ENCODE measurements at regions not wholly inside any gene's neighbourhood (a gene's known extent, or its start where the extent isn't known, plus 50 kb on each side); places are given as distances from the start of the nearest gene placed in this dataset.

DNA sequence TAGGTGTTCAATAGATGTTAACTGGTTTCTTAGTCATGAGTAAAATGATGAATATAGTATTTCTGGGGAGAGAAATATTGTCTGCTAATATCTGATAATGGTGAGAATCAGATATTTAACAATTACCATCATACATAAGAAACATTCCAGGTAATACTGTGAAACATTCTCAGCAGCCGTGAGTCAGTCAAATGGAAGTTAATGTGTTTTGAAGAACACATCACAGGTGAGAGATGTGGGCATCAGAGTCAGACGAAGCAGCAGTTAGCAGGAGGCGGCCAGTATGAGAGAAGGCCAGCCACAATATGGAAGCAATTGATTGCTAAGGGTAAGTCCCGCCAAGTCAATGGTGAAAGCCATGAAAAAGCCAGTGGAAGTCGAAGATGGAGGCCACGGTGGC, 1035.9 kb downstream of the TUSC7 start:
- DNase-seq (ENCODE audit: low read depth in 2 of 3, low spot score in 2 of 3) = no peak

DNA sequence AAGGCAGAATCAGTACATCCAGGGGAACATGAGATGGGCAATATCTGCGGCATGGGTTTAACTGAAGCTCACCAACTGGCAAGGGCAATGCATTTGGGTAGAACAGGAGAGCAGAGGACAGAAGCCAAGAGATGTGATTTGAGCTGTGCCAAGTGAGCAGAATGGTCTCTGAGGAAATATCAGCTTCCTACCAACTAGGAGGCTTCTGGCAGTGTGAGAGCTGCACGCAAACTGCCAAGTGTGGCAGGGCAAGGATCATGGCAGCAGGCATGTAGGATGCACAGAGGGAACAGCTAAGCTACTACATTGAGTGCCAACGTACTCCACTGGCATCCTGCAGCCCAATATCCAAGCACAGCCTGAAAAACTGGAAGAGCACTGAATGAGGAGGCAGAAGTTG, 1036.5 kb downstream of the TUSC7 start:
- DNase-seq (ENCODE audit: low read depth in 2 of 3, low spot score in 2 of 3) = no peak

DNA sequence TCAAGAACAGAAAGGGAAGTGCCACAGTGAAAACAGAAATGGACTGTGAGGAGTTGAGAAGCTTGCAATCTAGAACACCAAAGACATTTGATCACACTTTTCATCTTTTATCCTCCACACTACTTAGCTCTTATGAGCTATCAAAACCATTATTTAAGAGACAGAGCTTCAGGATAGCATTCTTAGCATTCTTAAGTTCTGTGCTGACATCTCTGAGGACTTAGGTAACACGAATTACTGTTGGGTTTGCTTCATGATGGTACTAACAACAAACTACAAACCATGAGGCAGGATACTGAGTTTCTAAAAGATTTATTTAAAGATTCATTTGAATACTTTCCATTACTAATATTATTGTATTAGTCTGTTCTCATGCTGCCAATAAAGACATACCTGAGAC, 1038.6 kb downstream of the TUSC7 start:
- no peak for DNase-seq (ENCODE audit: low read depth in 2 of 3, low spot score in 2 of 3)

DNA sequence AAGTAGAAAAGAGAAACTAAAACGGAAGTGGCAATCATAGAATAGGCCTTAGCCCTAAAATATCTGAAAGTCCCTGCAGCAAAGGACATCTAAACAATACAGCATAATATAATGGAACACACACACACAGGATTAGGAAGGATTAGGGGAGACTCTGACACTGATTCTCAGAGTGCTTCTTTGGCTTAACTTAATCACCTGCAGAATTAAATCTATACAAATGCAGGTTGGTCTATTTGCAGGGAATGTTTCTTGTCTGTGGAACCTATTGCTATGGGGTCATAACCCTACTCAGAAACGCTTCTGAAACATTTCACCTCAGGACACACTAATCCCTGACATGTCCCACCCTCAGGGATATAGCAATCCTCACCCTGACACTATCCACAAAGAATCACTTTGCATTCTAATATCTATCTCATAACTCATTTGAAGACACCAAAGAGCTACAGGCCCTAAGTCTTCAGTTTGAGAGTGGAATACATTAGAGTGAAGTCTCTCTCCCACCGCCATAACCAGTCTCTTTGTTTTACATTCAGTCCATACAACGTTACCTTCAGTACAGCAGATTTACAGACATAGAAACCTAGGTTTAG, 1041.2 kb downstream of the TUSC7 start:
- no peak for DNase-seq (ENCODE audit: low read depth in 2 of 3, low spot score in 2 of 3)

DNA sequence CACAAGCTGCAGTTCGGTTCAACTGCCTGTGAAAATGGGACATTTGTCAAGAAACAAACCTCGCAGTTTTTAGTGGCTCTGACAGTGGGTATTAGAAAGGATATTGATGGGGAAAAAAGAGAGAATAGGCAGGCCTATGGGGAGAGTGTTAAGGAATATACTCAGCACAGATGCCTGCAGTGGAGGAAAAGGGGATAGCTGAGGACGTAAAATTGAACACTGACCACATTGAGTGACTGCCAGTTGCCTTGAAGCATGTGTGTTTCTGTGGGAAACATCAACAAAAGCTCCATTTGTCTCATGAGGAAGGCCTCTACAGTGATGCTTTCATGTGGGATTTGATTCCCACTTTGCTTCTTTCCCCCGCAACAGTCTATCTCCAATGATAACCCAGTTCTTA, 1042.1 kb downstream of the TUSC7 start:
- no peak for DNase-seq (ENCODE audit: low read depth in 2 of 3, low spot score in 2 of 3)

DNA sequence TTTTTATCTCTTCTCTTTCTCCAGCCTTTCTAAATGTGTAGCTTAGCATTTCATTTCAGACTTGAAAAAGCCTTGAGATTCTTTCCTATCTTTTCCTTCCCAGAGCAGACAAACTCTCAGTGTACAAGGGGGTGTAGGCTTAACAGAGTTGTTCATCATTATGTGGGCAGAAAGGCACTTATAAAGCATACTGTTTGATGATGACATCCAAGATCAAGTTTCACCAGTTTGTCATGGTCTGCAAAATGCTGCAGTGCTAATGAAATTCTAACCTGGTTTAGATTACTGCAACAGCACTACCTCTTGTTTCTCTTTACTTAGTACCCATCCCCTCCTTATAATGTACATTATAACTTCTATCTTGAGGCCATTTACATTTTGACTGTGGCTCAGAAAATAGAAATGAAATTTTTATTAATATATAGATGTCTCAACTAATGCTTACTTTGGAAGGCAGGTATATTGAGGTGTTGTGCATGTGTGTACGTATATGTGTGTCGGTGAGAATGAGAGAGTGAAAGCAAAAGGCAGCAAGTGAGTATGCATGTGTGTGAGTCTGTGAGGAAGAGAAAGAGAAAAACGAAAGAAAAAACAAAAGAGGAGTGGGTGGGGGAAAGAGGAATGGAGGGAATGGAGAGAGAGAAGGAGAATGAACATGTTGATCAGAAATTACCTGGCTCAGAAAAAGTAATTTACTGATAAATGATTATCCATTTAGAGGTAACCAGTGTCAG, 1043.6 kb downstream of the TUSC7 start:
- no peak for DNase-seq (ENCODE audit: low read depth in 2 of 3, low spot score in 2 of 3)

DNA sequence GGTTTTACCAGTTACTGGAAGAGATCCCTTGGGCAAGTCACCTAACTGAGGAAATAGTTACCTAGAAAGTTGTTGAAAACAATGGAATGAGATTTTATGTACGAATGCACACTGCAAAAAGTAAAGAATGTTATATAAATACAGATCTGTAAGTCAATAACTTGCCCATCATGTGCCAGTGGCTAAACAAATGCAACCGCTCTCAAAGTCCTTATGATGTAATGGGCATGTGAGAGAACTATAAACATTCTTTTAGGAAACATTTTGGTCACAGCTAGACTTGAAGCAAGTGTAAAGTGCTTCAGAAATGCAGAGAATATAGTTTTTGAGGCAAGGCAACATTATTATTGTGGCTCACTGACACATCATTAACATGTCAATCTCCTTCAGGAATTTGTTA, 1044.5 kb downstream of the TUSC7 start:
- no peak for DNase-seq (ENCODE audit: low read depth in 2 of 3, low spot score in 2 of 3)

DNA sequence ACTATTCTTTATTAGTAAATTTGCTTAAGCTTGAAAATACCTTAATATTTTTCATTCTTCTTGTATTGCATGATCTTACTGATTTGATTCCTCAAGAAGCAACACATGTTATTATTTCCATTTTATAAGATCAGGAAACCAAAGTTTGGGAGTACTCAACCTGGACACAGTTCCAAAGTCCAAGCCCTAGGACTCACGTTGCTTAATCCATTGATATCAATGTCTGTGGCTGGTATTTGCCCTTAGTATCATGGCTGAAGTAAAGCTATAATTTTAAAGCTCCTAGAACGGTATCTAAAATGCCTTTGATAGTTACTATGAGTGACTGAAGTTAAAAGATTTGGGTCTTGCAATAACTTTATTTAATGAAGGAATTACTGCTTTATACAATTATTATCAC, 1045.3 kb downstream of the TUSC7 start:
- DNase-seq (ENCODE audit: low read depth in 2 of 3, low spot score in 2 of 3) = no peak

DNA sequence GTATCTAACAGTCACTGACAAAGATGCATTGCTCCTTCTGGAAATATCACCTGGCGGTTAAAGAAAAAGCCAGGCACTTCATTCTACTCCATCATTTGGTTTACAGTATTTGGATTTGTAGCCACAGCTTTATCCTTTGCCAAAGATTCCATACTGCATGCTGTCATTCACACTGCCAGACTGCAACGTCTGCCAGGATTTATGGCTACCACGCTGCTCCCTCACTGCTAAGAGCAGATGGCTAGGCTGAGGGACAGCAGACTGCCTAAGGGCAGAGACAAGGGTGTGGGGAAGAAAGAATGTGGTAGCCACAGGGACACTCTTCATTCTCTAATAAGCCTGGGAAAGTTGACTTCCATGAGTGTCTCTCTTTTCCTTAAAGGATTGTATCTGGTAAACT, 1047.0 kb downstream of the TUSC7 start:
- DNase-seq (ENCODE audit: low read depth in 2 of 3, low spot score in 2 of 3) = no peak

DNA sequence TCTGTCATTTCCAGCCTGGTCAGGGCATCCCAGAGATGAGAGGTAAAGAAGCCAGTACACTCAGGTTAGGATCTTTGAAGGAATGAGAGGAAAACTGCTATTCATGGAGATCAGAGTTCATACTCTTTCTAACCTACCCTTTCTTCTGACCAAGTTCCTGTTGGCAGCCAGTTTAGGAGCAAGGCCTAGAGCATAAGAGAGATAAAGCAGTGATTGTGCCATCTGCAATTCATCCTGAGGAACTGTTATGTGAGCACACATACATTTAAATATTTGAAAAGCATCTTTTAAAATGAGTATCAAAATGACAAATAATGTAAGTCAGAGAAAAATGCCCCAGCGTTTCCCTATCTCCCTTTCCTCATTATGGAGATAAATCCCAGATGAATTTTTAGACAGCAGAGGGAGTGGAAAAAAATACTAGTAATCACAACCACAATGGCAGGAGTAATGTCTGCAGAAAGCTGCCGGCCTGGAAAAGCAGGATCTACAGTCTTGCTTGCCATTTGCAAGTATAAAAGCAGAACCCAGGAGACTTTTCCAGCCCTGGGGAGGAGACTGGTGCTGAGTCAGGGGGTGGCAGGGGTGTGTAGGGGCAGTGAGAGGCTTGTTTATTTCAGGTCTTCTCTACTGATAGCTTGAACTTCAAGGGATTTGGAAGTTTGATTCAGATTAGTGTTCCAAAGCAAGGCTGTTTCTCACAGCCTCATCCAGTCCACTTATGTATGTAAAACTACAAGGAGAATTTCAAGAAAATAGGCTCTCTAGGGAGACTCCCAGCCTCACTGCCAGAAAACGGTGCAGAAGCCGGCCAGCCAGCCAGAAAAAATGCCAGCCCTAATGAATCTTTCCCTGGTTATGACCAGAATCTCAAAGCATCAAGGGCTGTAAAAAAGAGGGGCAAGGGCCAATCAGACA, 1052.4 kb downstream of the TUSC7 start:
- no peak for DNase-seq (ENCODE audit: low read depth in 2 of 3, low spot score in 2 of 3)

DNA sequence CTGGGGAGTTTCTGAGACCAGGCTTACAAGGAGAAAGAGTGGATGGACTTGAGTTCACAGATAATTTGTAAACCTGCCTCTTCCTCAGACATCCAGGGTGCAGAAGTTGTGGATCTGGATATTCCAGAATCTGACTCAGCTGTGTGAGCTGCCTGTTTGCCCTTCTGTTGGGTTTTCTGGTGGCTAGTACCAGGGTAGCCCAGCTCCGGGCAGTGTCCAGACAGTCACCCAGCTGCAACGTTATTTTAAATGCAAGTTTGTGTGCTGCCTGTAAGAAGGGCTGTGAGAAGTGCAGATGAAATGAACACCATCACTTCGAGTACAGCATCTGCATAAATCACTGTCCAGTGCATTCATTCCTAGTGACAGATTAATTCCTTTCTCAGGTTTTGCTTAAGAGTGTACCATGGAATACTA, 1053.0 kb downstream of the TUSC7 start:
- DNase-seq (ENCODE audit: low read depth in 2 of 3, low spot score in 2 of 3) = no peak

DNA sequence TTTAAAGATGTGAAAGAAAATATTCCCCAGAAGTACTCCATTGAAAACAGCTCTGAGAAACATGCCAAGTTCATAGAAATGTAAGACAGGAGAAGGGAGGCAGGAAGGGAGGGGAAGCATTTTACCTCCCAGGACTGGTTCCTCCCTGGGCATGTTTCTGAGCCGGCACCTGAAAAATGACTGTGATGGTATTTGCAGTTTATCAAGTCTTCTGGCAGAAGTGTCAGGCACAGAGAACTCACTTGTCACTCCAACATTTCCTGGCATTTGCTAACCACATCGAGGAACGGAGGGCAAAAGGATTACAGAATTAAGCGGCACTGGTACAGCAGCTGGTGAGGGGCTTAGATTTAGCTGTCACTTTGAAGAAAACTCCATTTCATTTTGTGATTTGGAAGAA, 1054.0 kb downstream of the TUSC7 start:
- no peak for DNase-seq (ENCODE audit: low read depth in 2 of 3, low spot score in 2 of 3)

DNA sequence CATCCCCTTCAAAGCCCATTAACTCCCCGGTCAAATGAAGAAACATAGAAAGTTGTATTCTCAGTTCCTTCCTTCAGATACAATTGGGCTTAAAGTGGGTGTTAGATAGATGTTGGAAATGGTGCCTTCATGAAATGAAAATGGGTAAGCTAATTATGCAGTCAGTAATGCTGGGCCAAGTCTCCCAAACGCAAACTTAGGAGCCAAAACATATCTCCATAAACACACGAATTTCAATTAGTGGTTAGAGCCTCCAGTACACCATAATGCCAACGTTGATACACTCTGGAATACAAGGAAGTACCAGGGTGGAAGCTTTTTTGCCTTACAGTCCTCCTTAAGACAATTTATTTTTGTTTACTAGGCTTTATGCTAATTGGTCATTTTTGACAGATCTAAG, 1059.0 kb downstream of the TUSC7 start:
- DNase-seq (ENCODE audit: low read depth in 2 of 3, low spot score in 2 of 3) = no peak

DNA sequence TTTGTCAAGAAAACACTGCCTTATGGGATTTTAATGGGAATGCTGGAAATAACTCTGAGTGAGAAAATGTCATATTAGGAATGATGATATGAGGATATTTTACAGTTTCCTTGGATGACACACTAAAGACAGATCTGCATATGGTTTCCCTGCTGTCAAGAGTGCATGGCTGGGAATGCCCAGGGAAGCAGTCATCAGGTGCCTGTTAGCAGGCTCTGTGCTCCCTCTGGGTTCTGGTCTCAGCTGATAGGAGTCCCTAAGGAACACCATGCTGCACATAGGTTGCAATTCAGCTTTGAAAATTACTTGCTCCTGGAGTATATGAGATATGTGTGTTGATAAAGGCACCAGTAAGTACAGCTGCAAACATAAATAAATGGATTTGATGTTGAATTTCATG, 1064.6 kb downstream of the TUSC7 start:
- DNase-seq (ENCODE audit: low read depth in 2 of 3, low spot score in 2 of 3) = no peak

DNA sequence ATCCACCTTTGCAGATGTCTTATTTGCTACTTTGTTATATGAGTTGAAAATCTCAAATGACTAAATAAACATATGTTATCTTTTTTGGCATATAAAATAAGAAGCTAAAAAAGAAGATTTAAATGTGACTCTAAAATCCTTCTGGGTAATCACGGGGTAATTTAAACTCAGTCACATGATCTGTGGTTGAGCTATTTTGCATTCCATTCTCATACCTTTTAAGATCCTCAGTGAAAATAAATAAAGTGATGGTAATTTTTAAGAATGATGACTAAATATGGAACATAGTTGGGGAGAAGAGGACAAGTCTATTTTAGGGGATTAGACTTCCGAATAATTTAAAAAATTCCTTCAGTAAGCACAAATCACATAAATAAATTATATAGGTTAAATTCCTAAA, 1076.8 kb downstream of the TUSC7 start:
- no peak for DNase-seq (ENCODE audit: low read depth in 2 of 3, low spot score in 2 of 3)

DNA sequence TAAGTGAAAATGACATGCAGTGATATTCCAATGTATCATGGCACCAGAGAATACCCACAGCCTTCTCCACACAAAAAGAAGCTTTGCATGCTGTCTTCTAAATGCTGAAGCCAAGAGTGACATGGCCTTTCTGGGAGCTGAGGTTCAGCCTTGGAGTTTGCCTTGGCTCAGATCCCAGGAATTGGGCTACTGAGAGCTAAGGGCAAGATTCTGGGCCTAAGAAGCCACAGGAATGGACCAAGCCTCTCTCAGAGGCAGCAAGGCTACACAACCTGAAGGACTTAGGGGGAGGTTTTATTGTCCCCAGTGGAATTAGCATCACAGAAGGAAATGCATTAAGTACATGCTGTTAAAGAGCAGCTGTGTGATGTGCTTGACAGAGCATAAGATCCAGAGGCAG, 1078.5 kb downstream of the TUSC7 start:
- no peak for DNase-seq (ENCODE audit: low read depth in 2 of 3, low spot score in 2 of 3)

DNA sequence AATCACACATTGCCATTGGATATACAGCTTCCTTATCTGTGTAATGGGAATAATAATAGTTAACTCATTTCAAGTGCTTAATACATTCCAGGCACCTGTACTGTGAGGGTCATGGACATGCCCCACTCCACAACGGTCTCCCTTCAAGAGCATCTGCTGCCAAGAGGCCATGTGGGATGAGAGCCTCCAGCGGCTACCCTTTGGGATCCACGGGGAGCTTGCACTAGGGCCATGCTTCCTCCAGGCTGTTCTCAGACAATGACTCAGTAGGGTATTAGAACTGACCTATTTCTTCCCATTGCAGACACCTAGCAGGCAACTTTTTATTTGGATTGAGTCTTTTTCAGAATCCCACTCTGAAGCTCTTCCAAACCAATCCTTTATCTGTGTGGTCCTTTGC, 1078.9 kb downstream of the TUSC7 start:
- no peak for DNase-seq (ENCODE audit: low read depth in 2 of 3, low spot score in 2 of 3)

DNA sequence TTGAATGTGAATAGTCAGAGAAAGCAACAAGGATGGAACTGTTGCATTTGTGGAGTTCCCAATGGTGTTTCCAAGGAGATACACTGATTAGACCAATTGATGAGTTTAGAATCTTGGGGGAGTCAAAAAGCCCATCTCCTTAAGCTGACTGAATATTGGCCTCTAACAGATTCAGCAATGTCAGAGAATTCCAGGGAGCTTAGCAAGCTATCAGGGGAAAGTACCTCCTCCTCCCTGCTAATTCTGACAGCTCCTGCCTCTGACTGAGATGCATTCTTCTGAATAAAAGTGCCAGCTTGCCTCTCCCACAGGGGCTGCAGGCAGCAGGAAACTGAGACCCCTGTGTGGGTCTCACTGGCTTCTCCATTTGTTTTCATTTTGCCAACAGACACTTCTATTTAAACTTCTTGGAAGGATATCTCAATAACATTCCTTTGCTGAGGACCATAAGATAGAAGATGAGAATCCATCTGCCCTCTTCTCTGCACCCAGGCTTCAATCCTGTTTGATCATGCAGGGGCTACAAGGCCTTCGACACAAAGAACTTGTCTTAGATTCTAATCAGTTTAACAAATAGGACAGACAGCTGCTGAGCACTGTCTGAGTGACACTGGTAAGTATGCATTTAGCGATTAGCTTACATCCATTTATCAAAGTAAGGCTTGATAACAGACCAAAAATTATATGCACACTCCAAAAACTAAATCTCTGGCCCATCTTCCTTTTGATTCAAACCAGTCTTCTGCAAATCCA, 1080.8 kb downstream of the TUSC7 start:
- DNase-seq (ENCODE audit: low read depth in 2 of 3, low spot score in 2 of 3) = no peak

DNA sequence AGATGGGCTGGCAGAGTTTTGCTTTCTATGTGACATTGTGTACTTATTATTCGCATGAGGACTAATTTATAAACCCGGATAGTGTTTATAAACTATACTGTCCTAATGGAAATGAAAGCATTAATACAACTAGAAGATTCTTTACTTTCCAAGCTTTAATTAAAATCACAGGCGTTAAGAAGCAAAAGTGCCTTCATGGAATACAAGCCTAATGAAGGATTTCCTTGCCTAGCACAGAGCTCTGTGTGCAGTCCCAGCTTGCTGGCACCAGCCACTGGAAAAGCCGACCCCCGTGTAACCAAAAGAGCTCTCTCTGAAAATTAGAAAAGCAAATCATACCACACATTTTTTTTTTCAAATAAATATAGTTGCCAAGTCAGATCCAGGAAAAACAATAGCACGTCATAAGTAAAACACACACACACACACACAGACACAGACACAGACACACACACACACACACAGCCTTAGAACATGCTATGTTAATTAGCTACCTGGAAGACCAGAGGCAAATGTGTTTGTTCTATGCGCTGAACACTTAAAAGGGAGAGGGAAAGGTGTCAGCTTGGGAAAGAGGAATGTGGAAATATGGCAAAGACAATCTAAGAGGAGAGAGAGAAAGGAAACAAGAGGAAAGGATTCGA, 1084.2 kb downstream of the TUSC7 start:
- no peak for DNase-seq (ENCODE audit: low read depth in 2 of 3, low spot score in 2 of 3)

DNA sequence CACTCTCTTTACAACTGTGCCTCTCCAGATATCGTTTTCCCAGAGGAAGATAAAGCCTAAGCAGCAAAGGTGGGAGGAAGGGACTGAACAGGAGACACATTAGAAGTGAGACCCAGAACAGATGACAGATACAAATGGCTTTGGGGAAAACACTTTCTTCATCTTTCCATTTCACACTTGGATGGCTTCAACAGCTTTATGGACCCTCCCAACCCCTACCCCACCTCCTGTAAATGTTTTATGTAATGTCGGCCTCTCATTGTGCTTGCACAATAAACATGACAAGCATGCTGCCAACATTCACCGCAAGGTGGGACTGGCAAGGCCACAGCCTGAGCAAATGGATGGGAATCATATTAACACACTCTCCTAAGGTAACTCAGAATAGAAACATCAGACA, 1088.6 kb downstream of the TUSC7 start:
- DNase-seq (ENCODE audit: low read depth in 2 of 3, low spot score in 2 of 3) = no peak
